ENCODE measurements at regions not wholly inside any gene's neighbourhood (a gene's known extent, or its start where the extent isn't known, plus 50 kb on each side); places are given as distances from the start of the nearest gene placed in this dataset.

DNA sequence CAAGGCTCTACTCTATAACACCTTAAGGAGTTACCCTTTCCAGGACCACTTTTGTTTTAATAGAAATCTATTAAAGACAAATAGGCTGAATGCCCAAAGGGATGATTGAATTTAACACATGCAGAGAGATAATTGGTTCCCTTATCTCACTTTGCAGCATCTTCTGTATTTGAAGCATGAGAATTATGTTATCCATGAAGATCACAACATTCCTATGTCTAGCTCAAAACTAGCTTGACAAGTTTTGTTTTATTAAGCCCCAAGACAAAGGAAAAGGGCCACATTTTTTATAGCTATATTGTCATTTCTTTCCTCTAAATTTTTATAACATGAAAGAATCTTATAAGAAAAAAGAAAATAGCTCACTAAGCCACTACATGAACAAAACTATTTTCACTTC lies 57.9 kb upstream of the FTMT start:
- TF ChIP-seq, protein P1, sequence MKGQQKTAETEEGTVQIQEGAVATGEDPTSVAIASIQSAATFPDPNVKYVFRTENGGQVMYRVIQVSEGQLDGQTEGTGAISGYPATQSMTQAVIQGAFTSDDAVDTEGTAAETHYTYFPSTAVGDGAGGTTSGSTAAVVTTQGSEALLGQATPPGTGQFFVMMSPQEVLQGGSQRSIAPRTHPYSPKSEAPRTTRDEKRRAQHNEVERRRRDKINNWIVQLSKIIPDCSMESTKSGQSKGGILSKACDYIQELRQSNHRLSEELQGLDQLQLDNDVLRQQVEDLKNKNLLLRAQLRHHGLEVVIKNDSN (CRISPR knock-in tag; IDR thresholded peaks at IDR 0.05) = no peak
- TF ChIP-seq, protein P2, sequence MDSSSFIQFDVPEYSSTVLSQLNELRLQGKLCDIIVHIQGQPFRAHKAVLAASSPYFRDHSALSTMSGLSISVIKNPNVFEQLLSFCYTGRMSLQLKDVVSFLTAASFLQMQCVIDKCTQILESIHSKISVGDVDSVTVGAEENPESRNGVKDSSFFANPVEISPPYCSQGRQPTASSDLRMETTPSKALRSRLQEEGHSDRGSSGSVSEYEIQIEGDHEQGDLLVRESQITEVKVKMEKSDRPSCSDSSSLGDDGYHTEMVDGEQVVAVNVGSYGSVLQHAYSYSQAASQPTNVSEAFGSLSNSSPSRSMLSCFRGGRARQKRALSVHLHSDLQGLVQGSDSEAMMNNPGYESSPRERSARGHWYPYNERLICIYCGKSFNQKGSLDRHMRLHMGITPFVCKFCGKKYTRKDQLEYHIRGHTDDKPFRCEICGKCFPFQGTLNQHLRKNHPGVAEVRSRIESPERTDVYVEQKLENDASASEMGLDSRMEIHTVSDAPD (CRISPR knock-in tag; IDR thresholded peaks at IDR 0.05) = no peak
- TF ChIP-seq, protein P3, sequence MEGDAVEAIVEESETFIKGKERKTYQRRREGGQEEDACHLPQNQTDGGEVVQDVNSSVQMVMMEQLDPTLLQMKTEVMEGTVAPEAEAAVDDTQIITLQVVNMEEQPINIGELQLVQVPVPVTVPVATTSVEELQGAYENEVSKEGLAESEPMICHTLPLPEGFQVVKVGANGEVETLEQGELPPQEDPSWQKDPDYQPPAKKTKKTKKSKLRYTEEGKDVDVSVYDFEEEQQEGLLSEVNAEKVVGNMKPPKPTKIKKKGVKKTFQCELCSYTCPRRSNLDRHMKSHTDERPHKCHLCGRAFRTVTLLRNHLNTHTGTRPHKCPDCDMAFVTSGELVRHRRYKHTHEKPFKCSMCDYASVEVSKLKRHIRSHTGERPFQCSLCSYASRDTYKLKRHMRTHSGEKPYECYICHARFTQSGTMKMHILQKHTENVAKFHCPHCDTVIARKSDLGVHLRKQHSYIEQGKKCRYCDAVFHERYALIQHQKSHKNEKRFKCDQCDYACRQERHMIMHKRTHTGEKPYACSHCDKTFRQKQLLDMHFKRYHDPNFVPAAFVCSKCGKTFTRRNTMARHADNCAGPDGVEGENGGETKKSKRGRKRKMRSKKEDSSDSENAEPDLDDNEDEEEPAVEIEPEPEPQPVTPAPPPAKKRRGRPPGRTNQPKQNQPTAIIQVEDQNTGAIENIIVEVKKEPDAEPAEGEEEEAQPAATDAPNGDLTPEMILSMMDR (IDR thresholded peaks at IDR 0.05 in 2 of 3, conservative IDR thresholded peaks at IDR 0.05 in 1 of 3; ENCODE audit: insufficient read depth in 2 of 3, low read depth in 1 of 3, low read length in 3 of 3) = no peak
- TF ChIP-seq, protein P4, sequence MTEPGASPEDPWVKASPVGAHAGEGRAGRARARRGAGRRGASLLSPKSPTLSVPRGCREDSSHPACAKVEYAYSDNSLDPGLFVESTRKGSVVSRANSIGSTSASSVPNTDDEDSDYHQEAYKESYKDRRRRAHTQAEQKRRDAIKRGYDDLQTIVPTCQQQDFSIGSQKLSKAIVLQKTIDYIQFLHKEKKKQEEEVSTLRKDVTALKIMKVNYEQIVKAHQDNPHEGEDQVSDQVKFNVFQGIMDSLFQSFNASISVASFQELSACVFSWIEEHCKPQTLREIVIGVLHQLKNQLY (CRISPR knock-in tag; conservative IDR thresholded peaks at IDR 0.05) = no peak
- TF ChIP-seq POLR2A (conservative IDR thresholded peaks at IDR 0.05) (no peak), TCF3 (CRISPR knock-in tag; IDR thresholded peaks at IDR 0.05) (no peak), ZC3H4 (CRISPR knock-in tag; IDR thresholded peaks at IDR 0.05; ENCODE audit: borderline replicate concordance) (no peak), EZH2 (IDR thresholded peaks at IDR 0.05; ENCODE audit: borderline replicate concordance, low read depth, low read length) (no peak), CCAR2 (IDR thresholded peaks at IDR 0.05; ENCODE audit: low read depth, low read length) (no peak), ARID2 (IDR thresholded peaks at IDR 0.05) (no peak)

Data from K562 (cell line).